ENCODE measurements at regions not wholly inside any gene's neighbourhood (a gene's known extent, or its start where the extent isn't known, plus 50 kb on each side); places are given as distances from the start of the nearest gene placed in this dataset.

DNA sequence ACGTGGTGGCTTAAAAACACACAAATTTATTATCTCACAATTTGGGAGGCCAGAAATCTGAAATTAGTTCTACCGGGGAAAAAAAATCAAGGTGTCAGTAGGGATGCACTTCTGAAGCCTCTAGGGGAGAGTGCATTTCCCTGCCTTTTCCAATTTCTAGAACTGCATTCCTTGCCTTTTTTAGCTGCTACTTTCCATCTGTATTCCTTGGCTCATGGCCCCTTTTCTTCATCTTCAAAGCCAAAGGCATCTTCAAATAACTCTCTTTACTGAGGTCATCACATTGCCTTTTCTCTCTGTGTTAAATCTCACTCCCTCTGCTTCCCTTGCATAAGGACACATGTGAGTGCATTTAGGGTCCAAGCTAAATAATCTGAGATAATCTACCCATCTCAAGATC lies 69.5 kb upstream of the NEO1 start:
- no peaks in the 10 kb centered on the region for H3K9me3 ChIP-seq (ENCODE audit: low read length)
- H3K9ac ChIP-seq (ENCODE audit: low read length) = no peak overlapping the region
- no peaks in the 10 kb centered on the region for H3K79me2 ChIP-seq (ENCODE audit: insufficient read depth, low read length)
- H3K27ac ChIP-seq (ENCODE audit: low read depth, low read length, poor library complexity, severe bottlenecking) = no peak overlapping the region
- H3K36me3 ChIP-seq (ENCODE audit: insufficient read depth, low read length) = no peaks in the 10 kb centered on the region
- H3K4me1 ChIP-seq (ENCODE audit: insufficient read depth, low read length, severe bottlenecking) = no peaks in the 10 kb centered on the region
- no peak overlapping the region for H3K4me2 ChIP-seq (ENCODE audit: low read length)
- no peaks in the 10 kb centered on the region for H3K9me2 ChIP-seq (ENCODE audit: low read depth, low read length)
- no peaks in the 10 kb centered on the region for H4K20me1 ChIP-seq (ENCODE audit: insufficient read depth, low read length)
- H2AFZ ChIP-seq (ENCODE audit: low read length) = no peak overlapping the region
- H3K27me3 ChIP-seq (ENCODE audit: insufficient read depth, low read length) = no peaks in the 10 kb centered on the region
- no peak overlapping the region for H3K4me3 ChIP-seq (ENCODE audit: low read depth, low read length, poor library complexity, severe bottlenecking)
- H3F3A ChIP-seq (ENCODE audit: insufficient read depth, low read length) = no peaks in the 10 kb centered on the region
- TF ChIP-seq EZH2 (IDR thresholded peaks at IDR 0.05; ENCODE audit: borderline replicate concordance, low read length) = no peak
- TF ChIP-seq, protein P1, sequence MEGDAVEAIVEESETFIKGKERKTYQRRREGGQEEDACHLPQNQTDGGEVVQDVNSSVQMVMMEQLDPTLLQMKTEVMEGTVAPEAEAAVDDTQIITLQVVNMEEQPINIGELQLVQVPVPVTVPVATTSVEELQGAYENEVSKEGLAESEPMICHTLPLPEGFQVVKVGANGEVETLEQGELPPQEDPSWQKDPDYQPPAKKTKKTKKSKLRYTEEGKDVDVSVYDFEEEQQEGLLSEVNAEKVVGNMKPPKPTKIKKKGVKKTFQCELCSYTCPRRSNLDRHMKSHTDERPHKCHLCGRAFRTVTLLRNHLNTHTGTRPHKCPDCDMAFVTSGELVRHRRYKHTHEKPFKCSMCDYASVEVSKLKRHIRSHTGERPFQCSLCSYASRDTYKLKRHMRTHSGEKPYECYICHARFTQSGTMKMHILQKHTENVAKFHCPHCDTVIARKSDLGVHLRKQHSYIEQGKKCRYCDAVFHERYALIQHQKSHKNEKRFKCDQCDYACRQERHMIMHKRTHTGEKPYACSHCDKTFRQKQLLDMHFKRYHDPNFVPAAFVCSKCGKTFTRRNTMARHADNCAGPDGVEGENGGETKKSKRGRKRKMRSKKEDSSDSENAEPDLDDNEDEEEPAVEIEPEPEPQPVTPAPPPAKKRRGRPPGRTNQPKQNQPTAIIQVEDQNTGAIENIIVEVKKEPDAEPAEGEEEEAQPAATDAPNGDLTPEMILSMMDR (IDR thresholded peaks at IDR 0.05; ENCODE audit: low read length) = no peak

DNA sequence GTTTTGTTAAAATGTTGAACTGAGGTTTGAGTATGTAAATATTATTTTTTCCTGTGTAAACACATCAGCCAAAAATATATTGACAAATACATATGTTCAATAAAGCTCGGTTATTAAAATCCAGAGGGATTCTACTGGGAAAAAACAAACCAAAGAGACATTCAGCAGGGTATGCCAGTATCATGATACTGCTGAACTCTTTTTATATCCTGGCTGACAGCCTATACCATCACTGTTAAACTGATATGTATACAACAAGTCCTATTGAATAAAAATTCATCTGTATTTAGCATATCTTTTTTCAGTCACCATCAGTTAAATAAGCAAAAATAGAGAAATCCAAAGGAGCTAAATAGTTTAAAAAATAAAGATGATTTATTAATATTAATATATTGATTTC lies 71.6 kb upstream of the NEO1 start:
- no peaks in the 10 kb centered on the region for H3K9me3 ChIP-seq (ENCODE audit: low read length)
- 0 out of 2 replicates have a peak, but pooled peaks cover 2% of the 10 kb centered on the region for H3K27me3 ChIP-seq (ENCODE audit: insufficient read depth, low read length)
- no peaks in the 10 kb centered on the region for H3K36me3 ChIP-seq (ENCODE audit: insufficient read depth, low read length)
- H3F3A ChIP-seq (ENCODE audit: insufficient read depth, low read length) = no peaks in the 10 kb centered on the region
- H3K27ac ChIP-seq (ENCODE audit: low read depth, low read length, poor library complexity, severe bottlenecking) = no peak overlapping the region
- no peaks in the 10 kb centered on the region for H3K9me2 ChIP-seq (ENCODE audit: low read depth, low read length)
- H3K4me2 ChIP-seq (ENCODE audit: low read length) = no peak overlapping the region
- H3K4me1 ChIP-seq (ENCODE audit: insufficient read depth, low read length, severe bottlenecking) = no peaks in the 10 kb centered on the region
- no peak overlapping the region for H3K9ac ChIP-seq (ENCODE audit: low read length)
- no peak overlapping the region for H2AFZ ChIP-seq (ENCODE audit: low read length)
- H3K4me3 ChIP-seq (ENCODE audit: low read depth, low read length, poor library complexity, severe bottlenecking) = no peak overlapping the region
- no peak for TF ChIP-seq EZH2 (IDR thresholded peaks at IDR 0.05; ENCODE audit: borderline replicate concordance, low read length)
- TF ChIP-seq, protein P1 (IDR thresholded peaks at IDR 0.05; ENCODE audit: low read length) = no peak
- no peaks in the 10 kb centered on the region for H4K20me1 ChIP-seq (ENCODE audit: insufficient read depth, low read length)
- no peaks in the 10 kb centered on the region for H3K79me2 ChIP-seq (ENCODE audit: insufficient read depth, low read length)

DNA sequence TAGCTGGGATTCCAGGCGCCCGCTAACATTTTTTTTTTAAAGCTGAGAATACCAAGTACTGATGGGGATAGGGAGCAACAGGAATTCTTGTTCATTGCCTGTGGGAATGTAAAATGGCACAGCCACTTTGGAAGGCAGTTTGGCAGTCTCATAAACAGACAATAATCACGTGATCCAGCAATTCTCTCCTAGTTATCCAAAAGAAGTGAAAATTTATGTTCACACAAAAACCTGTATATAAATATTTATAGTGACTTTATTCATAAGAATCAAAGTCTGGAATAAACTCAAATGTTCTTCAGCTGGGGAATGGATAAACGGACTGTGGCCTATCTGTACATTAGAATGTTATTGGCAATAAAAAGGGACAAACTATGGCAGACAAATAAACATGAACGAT lies 72.5 kb upstream of the NEO1 start:
- no peak overlapping the region for H3K27ac ChIP-seq (ENCODE audit: low read depth, low read length, poor library complexity, severe bottlenecking)
- no peaks in the 10 kb centered on the region for H3F3A ChIP-seq (ENCODE audit: insufficient read depth, low read length)
- H3K79me2 ChIP-seq (ENCODE audit: insufficient read depth, low read length) = no peaks in the 10 kb centered on the region
- H4K20me1 ChIP-seq (ENCODE audit: insufficient read depth, low read length) = no peaks in the 10 kb centered on the region
- no peaks in the 10 kb centered on the region for H3K9me2 ChIP-seq (ENCODE audit: low read depth, low read length)
- TF ChIP-seq, protein P1 (IDR thresholded peaks at IDR 0.05; ENCODE audit: low read length) = no peak
- no peak for TF ChIP-seq EZH2 (IDR thresholded peaks at IDR 0.05; ENCODE audit: borderline replicate concordance, low read length)
- H3K4me3 ChIP-seq (ENCODE audit: low read depth, low read length, poor library complexity, severe bottlenecking) = no peak overlapping the region
- 0 out of 2 replicates have a peak, but pooled peaks cover 2% of the 10 kb centered on the region for H3K27me3 ChIP-seq (ENCODE audit: insufficient read depth, low read length)
- no peaks in the 10 kb centered on the region for H3K36me3 ChIP-seq (ENCODE audit: insufficient read depth, low read length)
- H2AFZ ChIP-seq (ENCODE audit: low read length) = no peak overlapping the region
- no peak overlapping the region for H3K4me2 ChIP-seq (ENCODE audit: low read length)
- H3K9me3 ChIP-seq (ENCODE audit: low read length) = no peaks in the 10 kb centered on the region
- no peak overlapping the region for H3K9ac ChIP-seq (ENCODE audit: low read length)
- H3K4me1 ChIP-seq (ENCODE audit: insufficient read depth, low read length, severe bottlenecking) = no peaks in the 10 kb centered on the region

Data from OCI-LY1 (cell line).